Gastroesophageal sphincter (tissue), 4 donors: ENCODE measurements at regions not wholly inside any gene's neighbourhood (a gene's known extent, or its start where the extent isn't known, plus 50 kb on each side); places are given as distances from the start of the nearest gene placed in this dataset.

Experiments
- ATAC-seq: fragments of 150-250 bp; one replicate; pipeline ENCODE4 v1.9.1; 2016; ENCODE audit warnings: mild to moderate bottlenecking, moderate library complexity
- H3K27ac ChIP-seq, 4 donors: fragments of 200-600 bp; sonication (generic) in 3 of 4; 1 replicate in 3 of 4; 2 replicates in 1 of 4; pipeline ENCODE4 v1.5.1; 2016 to 2019
- H3K27me3 ChIP-seq: fragments of 200-600 bp; sonication (generic); one replicate; pipeline ENCODE4 v1.5.1; 2019
- H3K36me3 ChIP-seq, 2 donors: fragments of 200-600 bp; sonication (generic); one replicate each; pipeline ENCODE4 v1.5.1; 2019; ENCODE audit warnings: control low read depth in 1 of 2
- H3K4me1 ChIP-seq, 3 donors: fragments of 200-600 bp; sonication (generic); 1 replicate in 2 of 3; 2 replicates in 1 of 3; pipeline ENCODE4 v1.5.1; 2016 to 2019; ENCODE audit warnings: control low read depth in 2 of 3
- H3K4me3 ChIP-seq, 2 donors: fragments of 200-600 bp; sonication (generic); one replicate each; pipeline ENCODE4 v1.5.1; 2019; ENCODE audit warnings: mild to moderate bottlenecking in 1 of 2, moderate library complexity in 1 of 2
- H3K9me3 ChIP-seq, 3 donors: fragments of 200-600 bp; sonication (generic); one replicate each; pipeline ENCODE4 v1.5.1; 2017 to 2019; ENCODE audit warnings: control low read depth in 2 of 3
- EP300 ChIP-seq: sonication (generic); formaldehyde crosslinking; IDR thresholded peaks from one replicate; pipeline ENCODE4 v1.6.1; 2017; ENCODE audit warnings: antibody characterized with exemption, mild to moderate bottlenecking
- POLR2A ChIP-seq, 2 donors: fragments of 450-650 bp; IDR thresholded peaks; one replicate each; pipeline ENCODE4 v1.6.1; 2017; ENCODE audit warnings: antibody characterized with exemption in 2 of 2, mild to moderate bottlenecking in 2 of 2, moderate library complexity in 1 of 2
- POLR2AphosphoS5 ChIP-seq: sonication (generic); formaldehyde crosslinking; IDR thresholded peaks from one replicate; pipeline ENCODE4 v1.6.1; 2017; ENCODE audit warnings: antibody characterized with exemption
- WGBS, 2 donors: methylation state at CpG; one replicate each; pipeline ENCODE4 v1.1.5; 2018; ENCODE audit warnings: low coverage in 1 of 2; 5-methylcytosine and 5-hydroxymethylcytosine counted together
- TF ChIP-seq, protein P1 (sequence below), 4 experiments: fragments of 200-600 bp in 2 of 4; fragments of 450-650 bp in 2 of 4; sonication (generic) in 1 of 4; IDR thresholded peaks; one replicate each; pipeline ENCODE4 v1.5.1; 2017 to 2019; ENCODE audit warnings: antibody characterized with exemption in 4 of 4, mild to moderate bottlenecking in 2 of 4, moderate library complexity in 2 of 4

DNA sequence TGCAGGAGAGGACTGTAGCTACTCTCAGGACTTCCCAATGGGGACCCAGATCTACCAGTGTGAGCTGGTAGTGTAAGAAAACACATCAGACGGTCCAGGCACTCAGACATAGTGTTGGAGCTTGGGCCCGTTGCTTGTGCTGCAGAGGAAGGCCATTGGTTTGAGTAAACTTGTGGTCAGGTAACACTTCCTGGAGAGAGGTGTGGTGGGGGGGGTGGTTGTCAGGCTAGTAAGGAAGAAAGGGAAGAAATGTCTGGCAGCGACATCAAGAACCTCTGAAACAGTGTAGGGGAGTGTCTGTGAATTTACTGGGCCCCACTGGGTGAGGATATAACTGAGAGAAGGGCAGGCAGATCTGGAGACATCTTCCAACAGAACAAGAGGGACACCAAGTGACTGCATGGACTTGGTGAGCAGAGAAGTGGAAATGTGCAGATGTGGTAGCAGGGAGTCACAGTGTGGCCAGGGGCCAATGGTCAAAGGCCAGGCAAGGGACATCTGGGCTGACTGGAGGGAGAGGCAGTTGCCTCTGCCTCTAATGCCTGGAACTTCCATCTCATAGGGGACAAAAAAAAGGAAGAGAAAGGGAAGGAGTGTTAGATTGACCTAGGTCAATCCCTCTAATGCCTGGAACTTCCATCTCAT, 63.7 kb upstream of the MRPS22 start:
- Histone ChIP-seq H3K4me1 (no peaks in the 10 kb centered on the region), H3K27ac (no peak overlapping the region), H3K36me3 (no peaks in the 10 kb centered on the region), H3K4me3 (no peak overlapping the region), H3K9me3 (peaks cover 0 to 19% (median 0%) of the 10 kb centered on the region in 3 donors), H3K27me3 (no peaks in the 10 kb centered on the region)
- ATAC-seq = no peak
- TF ChIP-seq POLR2AphosphoS5 (no peak), POLR2A (IDR thresholded peaks at IDR 0.05) (no peak)
- TF ChIP-seq, protein P1, sequence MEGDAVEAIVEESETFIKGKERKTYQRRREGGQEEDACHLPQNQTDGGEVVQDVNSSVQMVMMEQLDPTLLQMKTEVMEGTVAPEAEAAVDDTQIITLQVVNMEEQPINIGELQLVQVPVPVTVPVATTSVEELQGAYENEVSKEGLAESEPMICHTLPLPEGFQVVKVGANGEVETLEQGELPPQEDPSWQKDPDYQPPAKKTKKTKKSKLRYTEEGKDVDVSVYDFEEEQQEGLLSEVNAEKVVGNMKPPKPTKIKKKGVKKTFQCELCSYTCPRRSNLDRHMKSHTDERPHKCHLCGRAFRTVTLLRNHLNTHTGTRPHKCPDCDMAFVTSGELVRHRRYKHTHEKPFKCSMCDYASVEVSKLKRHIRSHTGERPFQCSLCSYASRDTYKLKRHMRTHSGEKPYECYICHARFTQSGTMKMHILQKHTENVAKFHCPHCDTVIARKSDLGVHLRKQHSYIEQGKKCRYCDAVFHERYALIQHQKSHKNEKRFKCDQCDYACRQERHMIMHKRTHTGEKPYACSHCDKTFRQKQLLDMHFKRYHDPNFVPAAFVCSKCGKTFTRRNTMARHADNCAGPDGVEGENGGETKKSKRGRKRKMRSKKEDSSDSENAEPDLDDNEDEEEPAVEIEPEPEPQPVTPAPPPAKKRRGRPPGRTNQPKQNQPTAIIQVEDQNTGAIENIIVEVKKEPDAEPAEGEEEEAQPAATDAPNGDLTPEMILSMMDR (IDR thresholded peaks at IDR 0.05) = no peak
- WGBS, 2 donors = 62% methylated on average over 2 of the region's 3 CpGs; no CpG with 5 or more reads in 1 of the 2 donors

DNA sequence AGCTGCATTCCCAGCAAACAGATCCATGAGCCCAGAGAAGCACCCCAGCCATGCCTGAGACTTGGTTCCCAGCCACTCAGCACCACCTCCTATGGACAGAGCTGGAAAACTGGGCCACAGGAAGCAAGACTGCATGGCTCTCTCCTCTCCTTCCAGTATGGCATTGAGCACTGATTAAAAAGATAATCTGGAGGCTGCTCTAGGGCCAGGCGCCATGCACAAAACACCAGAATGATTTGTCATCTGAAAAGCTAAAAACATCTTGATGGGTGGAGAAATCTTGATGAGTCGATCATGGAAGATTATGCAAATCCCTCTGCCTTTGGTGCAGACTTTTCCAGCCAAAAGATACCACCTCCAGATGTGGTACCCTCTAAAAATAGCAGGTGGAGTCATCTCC, 62.7 kb upstream of the MRPS22 start:
- TF ChIP-seq, protein P1 (IDR thresholded peaks at IDR 0.05) = no peak
- TF ChIP-seq POLR2AphosphoS5 = no peak
- no peak for TF ChIP-seq EP300
- TF ChIP-seq POLR2A (IDR thresholded peaks at IDR 0.05) = no peak
- H3K36me3 ChIP-seq = no peaks in the 10 kb centered on the region
- no peak overlapping the region for H3K27ac ChIP-seq
- H3K4me3 ChIP-seq = no peak overlapping the region
- no peaks in the 10 kb centered on the region for H3K27me3 ChIP-seq
- 74 to 80% methylated on average over 2 of the region's 2 CpGs for whole genome bisulfite sequencing, 2 donors
- H3K4me1 ChIP-seq = no peaks in the 10 kb centered on the region
- no peak for ATAC-seq
- peaks cover 0 to 18% (median 0%) of the 10 kb centered on the region in 3 donors for H3K9me3 ChIP-seq

DNA sequence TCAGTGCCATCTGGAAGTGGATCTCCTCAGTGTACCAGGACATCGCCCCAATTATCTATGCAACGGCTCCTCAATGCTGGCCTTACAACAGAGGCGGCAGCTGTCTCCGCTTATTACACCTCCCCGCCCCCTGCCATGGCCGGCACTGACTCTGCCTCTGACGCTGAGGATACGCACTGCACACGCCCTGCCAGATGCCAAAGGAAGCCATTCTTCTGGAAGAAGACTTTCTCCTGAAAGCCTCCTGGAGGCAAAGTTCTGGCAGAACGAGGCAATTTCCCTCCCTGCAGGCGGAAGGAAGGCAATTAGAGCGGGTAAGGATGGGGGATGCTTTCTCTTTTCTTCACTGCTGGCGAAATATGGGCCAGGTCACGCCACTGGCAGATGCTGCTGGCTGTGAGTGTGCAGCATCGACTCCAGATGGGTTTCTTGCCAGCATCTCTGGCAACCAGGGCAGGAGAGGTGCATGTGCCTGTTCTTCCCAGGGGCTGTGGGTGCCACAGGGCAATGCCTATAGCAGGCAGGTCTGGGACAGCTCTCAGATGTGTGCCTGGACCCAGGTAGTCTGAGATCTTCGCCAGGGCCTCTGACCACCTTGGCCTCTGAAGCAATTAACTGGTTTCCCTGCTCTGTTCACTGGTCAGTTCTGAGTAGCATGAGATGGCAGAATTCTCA, 62.2 kb upstream of the MRPS22 start:
- Histone ChIP-seq H3K9me3 (peaks cover 0 to 13% (median 0%) of the 10 kb centered on the region in 3 donors), H3K4me1 (no peaks in the 10 kb centered on the region), H3K27me3 (no peaks in the 10 kb centered on the region), H3K36me3 (no peaks in the 10 kb centered on the region), H3K27ac (no peak overlapping the region), H3K4me3 (no peak overlapping the region)
- ATAC-seq = no peak
- 93 to 100% methylated on average over 2 to 3 of the region's 16 CpGs for WGBS, 2 donors
- TF ChIP-seq POLR2A (IDR thresholded peaks at IDR 0.05) = no peak
- no peak for TF ChIP-seq POLR2AphosphoS5
- TF ChIP-seq, protein P1 (IDR thresholded peaks at IDR 0.05) = no peak
- TF ChIP-seq EP300 = no peak

DNA sequence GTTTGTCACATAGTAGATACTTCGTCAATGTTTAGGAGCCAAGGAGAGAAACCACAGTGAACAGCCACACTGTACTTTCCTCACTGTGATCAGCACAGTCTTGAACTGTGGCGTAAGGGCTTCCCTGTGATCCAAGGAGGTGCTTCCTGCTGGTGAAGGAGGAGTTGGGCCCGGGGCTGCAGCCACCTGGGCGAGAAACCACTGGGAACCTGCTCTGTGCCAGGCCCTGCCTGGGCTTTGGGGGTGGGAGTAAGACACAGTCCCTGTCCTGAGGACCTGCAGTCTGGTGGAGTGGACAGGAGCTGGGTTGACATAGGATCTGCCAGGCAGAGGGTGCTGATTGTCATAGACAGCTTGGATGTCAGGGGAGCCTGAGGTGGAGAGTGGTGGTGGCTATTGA, 60.5 kb upstream of the MRPS22 start:
- no peak for ATAC-seq
- 80% methylated on average over 1 of the region's 4 CpGs; no CpG with 5 or more reads in 1 of the 2 donors for WGBS, 2 donors
- no peaks in the 10 kb centered on the region for H3K4me1 ChIP-seq
- TF ChIP-seq EP300 = no peak
- no peak for TF ChIP-seq POLR2A (IDR thresholded peaks at IDR 0.05)
- no peak for TF ChIP-seq POLR2AphosphoS5
- TF ChIP-seq, protein P1 (IDR thresholded peaks at IDR 0.05) = no peak
- H3K27ac ChIP-seq = no peak overlapping the region
- H3K27me3 ChIP-seq = no peaks in the 10 kb centered on the region
- no peaks in the 10 kb centered on the region for H3K9me3 ChIP-seq
- no peak overlapping the region for H3K4me3 ChIP-seq
- H3K36me3 ChIP-seq = no peaks in the 10 kb centered on the region

DNA sequence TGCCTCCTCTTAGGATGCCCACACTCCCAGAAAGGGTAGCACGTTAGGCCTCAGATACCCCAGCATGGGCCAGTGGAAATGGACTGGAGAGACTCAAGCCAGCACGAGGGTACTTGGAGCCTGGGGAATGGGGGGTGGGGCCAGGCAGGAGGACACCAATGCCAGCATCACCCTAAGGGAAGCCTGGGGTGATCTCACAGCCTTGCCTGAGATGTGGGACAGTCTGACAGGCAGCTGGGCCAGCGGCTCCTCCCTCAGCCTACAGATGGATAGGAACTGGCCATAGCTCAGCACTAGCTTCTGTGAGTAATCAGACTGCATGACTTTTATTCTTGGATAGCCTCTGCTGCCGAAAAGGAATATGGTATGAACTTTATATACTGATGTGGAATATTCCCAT, 59.6 kb upstream of the MRPS22 start:
- Histone ChIP-seq H3K9me3 (no peaks in the 10 kb centered on the region), H3K27ac (no peak overlapping the region), H3K4me3 (no peak overlapping the region), H3K27me3 (no peaks in the 10 kb centered on the region), H3K4me1 (no peaks in the 10 kb centered on the region), H3K36me3 (no peaks in the 10 kb centered on the region)
- WGBS, 2 donors = 60% methylated on average over 1 of the region's 4 CpGs; no CpG with 5 or more reads in 1 of the 2 donors
- ATAC-seq = no peak
- TF ChIP-seq POLR2A (IDR thresholded peaks at IDR 0.05) (no peak), POLR2AphosphoS5 (no peak), EP300 (no peak)
- TF ChIP-seq, protein P1 (IDR thresholded peaks at IDR 0.05) = no peak
